Activated CD4-positive, CD25-positive, alpha-beta regulatory T cell treated with anti-CD3 and anti-CD28 coated beads, Interleukin-2, amount 50 U/mL, for 16 hours (primary cell): ENCODE measurements at regions not wholly inside any gene's neighbourhood (a gene's known extent, or its start where the extent isn't known, plus 50 kb on each side); places are given as distances from the start of the nearest gene placed in this dataset.
"Not testable (repeated sequence)": the region's sequence is repeated elsewhere in the genome, so short reads cannot be mapped to it uniquely, and the experiment has no call there.

Experiments
- DNase-seq: peaks from one replicate; pipeline ENCODE4 v3.0.0-alpha.2; 2020; ENCODE audit warnings: low read depth, low spot score

- DNase-seq, result no peak
Observed at GRCh38 chr14:30260833-30261607, 297.9 kb upstream of the G2E3 start.

DNA sequence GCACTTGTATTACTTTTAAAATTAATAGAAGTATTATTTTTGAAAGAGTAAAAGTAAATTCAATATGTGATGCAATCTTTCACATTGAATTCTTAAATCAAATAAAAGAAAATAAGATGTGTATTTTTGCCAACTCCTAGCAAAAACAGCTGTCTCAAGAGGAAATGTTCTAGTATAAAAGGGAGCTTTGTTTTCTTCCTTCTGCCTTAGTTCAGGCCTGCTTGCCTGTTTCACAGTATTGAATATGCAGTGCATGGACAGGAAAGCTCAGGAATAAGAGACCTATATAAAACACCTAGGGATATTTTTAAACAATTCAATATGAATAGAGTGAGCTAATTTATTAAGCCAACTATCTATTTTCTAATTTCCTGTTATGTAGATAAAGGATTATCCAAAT, 294.8 kb upstream of the G2E3 start:
- DNase-seq, result no peak

DNA sequence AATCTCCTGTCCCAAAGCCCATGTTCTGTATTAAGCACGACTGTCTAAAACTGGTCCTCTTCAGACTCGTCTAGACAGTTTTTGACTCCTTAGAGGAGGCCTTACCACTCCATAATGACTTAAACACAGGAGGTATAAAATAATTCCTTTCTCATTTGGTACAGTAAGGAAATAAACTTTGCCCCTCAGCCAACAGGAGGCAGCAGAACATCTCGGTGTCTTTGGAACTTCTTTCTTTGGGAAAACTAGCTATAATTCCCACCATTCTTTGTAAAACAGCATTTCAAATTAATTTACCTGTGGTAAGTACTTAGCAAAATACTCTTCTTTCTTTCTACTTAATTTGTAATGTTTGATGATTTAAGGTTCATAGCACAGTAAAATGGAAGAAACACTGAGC, 292.7 kb upstream of the G2E3 start:
- no peak for DNase-seq

- DNase-seq, result no peak
Observed at GRCh38 chr14:30267141-30267540, 291.8 kb upstream of the G2E3 start.

DNA sequence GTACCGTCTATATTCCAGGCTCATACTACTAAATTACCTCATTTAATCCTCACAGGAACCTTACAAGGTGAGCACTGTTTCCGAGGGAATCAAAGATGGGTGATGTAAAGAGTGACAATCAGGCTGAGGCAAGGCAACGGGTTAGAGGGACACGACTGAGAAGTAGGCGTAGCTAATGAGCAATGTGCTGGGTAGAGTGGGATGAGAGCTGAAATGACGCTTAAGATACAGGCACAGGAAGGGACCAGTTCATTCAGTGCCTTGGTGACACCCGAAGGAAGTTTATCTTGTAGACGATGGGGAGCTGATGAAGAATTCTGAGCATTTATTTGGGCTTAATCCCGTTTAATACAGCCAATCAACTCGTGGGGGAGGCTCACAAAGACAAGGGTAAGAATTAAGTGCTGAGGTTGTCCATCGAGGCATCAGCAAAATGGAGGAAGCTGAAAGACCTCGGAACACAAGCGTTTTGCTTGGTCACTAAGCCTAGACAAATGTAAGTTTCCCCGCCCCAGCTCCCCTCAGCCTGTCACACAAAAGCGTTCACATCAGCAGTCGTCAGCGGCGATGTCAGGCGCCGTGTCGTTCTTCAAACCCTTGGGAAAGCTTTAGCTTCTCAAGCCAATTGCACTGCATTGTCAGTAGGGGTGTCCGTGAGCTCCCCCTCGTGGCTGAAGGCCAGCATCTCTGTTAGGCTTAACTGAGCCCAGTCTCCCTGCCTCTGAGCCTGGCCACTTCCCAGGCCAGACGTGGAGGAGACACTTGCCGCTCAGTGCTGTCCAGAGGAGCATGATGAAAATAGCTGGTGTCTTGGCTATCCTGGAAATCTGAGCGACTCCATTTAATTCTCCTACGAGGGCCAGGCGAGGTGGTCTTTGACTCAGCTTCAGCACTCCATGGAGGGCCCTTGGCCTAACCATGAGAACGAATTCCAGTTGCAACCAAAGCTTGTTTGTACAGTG, 288.5 kb upstream of the G2E3 start:
- peak; percentile 2 for DNase-seq

GRCh38 chr14:30271811-30272323, 287.1 kb upstream of the G2E3 start:
- DNase-seq, result no peak

DNA sequence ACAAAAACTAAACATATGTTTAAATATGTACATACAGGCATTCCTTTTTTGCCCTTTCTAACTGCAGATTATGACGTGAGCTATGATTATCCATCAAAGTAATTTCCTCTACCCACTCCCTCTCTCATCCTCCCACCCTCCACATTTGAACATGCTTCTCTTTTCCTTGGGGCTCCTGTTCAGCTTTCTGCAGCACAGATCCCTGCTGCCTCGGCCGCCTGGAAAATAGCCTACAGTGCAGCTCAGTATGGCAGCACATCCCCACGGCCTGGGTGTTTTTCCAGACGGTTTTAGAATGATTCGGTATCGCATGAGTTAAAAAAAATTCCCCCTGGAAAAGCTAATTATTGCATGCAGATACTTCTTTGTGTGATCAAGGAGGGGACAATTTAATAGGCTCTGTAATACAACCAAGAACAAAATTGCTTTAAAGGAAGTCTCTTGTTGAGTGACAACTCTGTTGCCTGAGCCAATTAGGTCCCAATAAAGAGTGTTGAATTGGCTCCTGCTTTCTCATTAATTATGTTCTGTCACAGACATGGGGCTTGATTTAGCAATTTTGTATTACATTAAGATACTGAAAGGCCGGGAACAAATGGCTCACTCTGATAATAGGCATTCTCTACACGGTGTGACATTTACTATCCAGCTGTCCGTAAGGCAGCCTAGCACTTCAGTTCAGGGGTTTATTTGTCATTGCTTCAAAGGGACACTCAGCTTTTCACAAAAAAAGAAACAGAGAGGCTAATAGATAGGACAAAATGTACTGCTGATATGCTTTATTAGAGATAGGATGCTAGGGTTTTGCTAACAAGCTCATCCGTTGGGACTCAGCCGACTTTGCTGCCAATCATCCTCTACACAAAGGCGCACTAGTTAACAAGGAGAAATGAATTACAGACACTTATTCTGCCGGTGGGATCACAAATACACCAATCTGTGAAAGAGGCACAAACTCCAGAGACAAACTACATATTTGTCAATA, 285.8 kb upstream of the G2E3 start:
- DNase-seq, result no peak

- DNase-seq, result no peak
Observed at GRCh38 chr14:30275604-30276003, 283.4 kb upstream of the G2E3 start.

- DNase-seq, result no peak
Observed at GRCh38 chr14:30277268-30277667, 281.7 kb upstream of the G2E3 start.

- not testable (repeated sequence) for DNase-seq
Observed at GRCh38 chr14:30278856-30279255, 280.1 kb upstream of the G2E3 start.

DNA sequence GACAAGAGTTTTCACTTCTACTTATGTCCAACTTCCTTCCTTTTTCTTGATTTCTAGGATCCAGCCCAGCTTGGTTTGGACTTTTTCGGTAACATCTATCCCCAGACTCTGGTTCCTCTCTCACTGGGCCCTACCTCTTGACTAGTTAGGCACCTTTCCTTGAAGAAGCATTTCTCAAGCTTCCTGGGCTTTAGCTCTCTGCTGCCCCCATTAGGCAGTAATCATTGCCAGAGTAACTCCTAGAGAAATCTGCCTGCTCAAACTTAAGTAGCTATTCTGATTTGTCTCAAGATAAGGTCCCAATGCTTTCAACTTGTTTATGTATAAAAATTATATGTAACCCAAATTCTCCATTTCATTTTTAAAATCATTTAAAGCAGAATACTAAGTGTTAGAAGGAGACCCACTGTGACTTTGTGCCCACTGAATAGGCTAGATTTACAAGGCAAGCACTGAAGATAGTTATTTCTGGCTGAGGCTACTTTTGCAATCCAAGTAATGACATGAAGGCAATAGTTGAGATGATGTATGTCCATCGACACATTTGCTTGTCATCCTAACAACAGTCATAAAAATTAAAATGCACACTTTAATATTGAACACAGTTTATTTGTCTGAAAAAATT, 275.0 kb upstream of the G2E3 start:
- DNase-seq, result no peak

DNA sequence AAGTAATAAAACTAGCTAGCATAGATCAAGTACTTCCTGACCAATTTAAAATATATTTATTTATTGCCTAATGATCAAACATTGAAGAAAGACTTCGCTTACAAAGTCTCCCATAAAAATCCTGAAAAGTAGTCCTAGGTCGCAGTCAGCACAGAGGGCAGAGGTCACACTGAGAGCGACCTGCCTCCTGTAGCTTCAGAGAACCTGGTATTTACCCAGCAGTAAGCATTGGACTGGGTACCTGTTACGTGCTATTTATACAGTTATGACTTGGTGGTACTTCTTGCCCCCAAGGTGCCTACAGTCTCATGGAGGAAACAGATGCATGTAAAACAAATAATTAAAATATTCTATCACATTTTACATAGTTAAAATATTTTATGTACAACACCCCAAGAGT, 274.1 kb upstream of the G2E3 start:
- no peak for DNase-seq

DNA sequence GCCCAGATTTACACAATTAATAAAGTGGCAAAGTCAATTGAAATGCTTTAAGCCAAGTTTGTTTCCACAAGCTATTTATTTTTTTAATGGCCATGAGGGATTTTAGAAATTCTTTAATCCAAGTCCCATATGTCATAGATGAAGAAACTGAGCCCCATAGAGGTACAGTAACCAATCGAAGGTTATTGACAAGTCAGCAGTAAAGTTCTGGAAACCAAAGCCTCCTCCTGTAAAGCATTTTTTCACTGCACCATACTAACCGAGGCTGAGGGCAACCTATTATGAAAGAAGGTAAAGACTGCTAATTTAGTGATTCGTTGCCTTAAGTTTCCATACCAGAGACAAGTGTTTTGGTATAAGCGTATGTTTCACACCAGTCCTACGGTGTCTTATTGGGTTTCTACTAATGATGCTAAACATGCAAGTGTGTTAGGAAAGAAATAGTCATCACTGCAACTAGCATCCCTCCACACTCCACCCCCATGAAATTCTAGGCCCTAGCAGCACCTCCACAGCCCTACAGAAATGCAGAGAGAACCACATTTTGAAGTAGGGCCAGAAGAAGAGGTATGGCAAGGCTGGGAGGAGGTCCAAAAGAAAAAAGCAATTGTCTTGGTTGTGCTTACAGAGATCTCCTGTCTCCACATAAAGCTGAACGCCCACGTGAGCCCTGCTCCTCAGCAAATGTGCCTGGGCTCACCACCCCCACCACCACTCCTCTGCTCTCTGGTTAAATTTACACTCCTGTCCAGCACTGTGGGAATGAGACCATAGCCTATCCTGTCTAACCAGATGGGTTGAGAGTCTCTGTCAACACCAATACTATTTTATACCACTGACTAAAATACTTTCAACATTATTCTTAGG, 271.1 kb upstream of the G2E3 start:
- no peak for DNase-seq

- no peak for DNase-seq
Observed at GRCh38 chr14:30290001-30290400, 269.0 kb upstream of the G2E3 start.

- DNase-seq, result no peak
Observed at GRCh38 chr14:30291216-30291615, 267.7 kb upstream of the G2E3 start.

GRCh38 chr14:30292541-30292940, 266.4 kb upstream of the G2E3 start:
- DNase-seq, result no peak

- no peak for DNase-seq
Observed at GRCh38 chr14:30295980-30296379, 263.0 kb upstream of the G2E3 start.

GRCh38 chr14:30296931-30297405, 262.0 kb upstream of the G2E3 start:
- DNase-seq, result no peak

- DNase-seq, result no peak
Observed at GRCh38 chr14:30297876-30298795, 260.8 kb upstream of the G2E3 start.
